Epidermal melanocyte (primary cell): ENCODE measurements at regions not wholly inside any gene's neighbourhood (a gene's known extent, or its start where the extent isn't known, plus 50 kb on each side); places are given as distances from the start of the nearest gene placed in this dataset.

Experiments
- DNase-seq: peaks from one replicate; pipeline ENCODE4 v3.0.0; 2011; ENCODE audit warnings: low spot score; ENCODE audit not compliant: insufficient read length

- DNase-seq = no peak
Observed at GRCh38 chr13:99717959-99718674, 216.8 kb downstream of the TM9SF2 start.

GRCh38 chr13:99709134-99709533 is 207.9 kb downstream of the TM9SF2 start:
- DNase-seq = no peak

- no peak for DNase-seq
Observed at GRCh38 chr13:99704390-99704789, 203.1 kb downstream of the TM9SF2 start.

DNA sequence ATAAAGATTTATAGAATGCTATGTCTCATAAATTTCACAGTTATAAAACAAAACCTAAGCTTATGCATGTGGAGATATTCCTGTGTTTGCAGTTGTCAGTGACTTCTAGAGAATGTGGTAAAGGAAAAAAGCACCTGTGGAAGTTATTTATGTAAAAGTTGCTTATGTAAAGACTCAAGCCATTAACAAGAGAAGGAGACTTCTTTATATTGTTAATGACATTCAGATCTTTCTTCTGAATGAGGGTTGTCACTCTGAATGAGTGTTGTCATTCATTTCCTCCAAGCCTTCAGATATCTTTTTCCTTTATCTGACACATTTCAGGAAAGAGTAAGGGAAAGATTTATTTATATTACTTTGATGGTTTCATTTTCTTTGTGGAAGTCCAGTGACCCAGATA is 202.6 kb downstream of the TM9SF2 start:
- DNase-seq = no peak

DNA sequence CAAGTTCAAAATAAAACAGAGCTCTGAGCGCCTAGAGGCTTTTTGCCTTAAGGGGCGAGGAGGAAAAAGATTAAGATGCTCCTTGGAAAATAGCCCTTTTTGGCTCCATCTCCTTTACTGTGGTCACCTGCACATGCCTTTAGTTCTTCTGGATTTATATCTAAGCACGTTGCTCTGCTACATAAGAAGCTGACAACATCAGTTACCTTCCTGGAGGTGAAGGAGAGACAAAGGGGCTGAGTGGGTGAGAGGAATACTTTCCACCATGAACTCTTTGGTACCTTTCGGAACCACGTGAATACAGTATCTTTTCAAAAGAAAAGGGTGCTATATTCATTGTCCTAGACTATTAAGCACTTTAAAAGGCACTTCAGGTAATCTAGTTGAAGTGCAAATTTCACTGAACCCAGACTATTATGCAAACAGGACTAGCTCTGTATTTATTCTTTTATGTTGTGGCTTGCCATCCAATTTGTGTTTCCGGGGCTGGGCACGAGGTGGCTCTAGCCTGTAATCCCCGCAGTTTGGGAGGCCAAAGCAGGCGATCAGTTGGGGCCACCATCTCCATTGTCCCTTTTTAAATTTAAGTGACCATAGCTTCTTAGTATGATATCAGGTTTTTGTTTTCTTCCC is 201.5 kb downstream of the TM9SF2 start:
- no peak for DNase-seq

- no peak for DNase-seq
Observed at GRCh38 chr13:99700468-99700867, 199.2 kb downstream of the TM9SF2 start.

DNA sequence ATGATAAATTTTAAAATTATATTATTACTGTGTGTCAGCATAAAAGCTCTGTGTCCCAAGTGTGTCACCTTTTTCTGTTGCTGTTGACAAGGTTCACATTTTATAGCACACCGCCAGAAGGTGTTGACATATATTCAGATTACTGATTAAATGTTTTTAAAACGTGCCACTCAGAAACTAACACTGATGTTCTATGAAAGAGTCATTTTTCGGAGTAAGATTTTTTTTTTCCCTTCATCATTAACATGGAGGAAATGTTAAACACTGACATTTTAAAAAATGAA is 197.5 kb downstream of the TM9SF2 start:
- DNase-seq = no peak

DNA sequence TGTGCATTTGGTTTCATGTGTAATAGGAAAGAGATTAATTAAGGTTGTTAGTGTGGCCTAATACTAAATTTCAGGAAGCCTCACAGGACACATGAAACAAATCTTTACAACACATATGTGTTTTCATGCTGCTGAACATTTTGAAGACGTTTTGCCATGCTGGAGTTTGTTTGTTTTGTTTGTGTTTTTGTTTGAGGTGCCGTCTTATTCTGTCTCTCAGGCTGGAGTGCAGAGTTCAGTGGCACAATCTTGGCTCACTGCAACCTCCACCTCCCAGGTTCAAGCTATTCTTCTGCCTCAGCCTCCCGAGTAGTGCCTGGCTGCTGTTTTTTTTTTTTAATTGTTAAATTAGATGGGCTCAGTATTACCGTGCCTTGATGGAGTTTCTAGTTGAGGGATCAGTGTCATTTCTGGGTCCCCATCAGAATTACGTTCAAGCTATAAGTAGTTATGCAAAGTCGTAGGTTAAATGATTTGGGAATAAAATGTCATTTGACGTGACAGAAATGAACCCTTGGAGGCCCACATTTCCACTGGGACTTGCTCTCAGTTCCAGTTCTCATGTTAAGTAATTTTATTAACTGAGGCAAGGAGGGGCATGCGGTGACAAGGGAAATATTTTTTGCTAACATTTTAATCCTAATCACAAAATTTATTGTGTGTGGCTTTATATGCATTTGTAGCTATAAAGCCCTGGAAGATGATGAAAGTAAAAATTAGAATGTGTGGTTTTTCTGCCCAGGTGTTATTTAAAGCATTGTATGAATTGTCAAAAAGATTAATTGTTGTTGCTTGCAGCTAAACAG is 196.9 kb downstream of the TM9SF2 start:
- no peak for DNase-seq

DNA sequence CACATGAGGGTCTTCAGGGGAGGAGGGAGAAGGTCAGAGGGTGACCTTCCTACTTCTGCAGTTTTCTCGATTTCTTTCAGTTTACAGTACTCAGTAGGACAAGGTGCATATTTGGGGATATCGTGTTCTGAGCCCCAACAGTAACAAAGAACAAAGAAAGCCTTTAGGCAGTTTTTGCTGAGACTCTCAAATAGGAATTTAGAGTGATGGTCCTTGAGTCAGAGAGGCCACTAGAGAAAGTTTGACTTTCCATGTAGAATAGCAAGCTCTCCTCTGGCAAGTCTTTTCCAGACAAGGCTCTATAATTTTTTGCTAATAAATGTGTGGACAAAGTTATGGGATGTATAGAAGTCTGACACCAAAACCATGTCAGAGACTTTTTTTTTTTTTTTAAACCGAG is 194.6 kb downstream of the TM9SF2 start:
- DNase-seq = no peak

- DNase-seq = no peak
Observed at GRCh38 chr13:99693852-99694611, 192.8 kb downstream of the TM9SF2 start.

DNA sequence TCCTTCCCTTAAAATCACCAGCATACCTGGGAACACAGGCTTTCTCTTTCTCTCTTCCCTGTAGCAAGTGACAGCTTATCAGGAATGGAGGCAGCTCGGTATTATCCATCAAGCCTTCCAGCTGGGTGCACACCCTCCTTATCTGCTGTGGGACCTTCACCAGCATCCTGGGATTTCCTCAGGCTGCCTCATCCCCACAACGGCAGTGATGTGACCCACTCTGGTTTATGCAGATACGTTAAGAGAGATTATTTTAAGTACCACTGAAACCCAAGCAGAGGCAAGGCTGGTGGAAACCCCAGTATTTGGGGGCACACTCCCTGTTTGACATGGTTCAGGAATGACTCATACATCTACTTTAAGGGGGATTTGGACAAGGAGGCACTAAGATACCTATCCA is 192.1 kb downstream of the TM9SF2 start:
- DNase-seq = no peak

- no peak for DNase-seq
Observed at GRCh38 chr13:99692854-99693253, 191.6 kb downstream of the TM9SF2 start.

GRCh38 chr13:99691552-99691951 is 190.3 kb downstream of the TM9SF2 start:
- no peak for DNase-seq

GRCh38 chr13:99690426-99691174 is 189.3 kb downstream of the TM9SF2 start:
- DNase-seq = no peak

DNA sequence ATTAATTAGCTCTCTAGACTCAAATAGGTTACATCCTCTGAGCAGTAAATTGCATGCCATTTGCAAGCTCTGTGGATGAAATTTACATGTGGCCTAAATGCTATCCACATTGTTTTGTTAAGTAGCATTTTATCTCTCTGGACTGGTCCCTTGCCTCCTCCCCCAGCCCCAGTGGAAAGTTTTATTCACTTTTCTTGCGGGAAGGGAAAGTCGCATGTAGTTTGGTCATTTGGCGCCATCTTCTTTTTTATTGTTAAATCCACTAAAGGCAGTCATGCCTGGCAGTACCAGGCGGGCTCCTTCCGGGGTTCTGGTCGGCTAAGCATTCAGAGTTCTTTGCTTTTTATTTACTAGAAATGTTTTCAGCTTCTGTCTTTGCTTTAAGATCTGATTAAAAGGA is 188.7 kb downstream of the TM9SF2 start:
- no peak for DNase-seq

GRCh38 chr13:99688776-99689175 is 187.5 kb downstream of the TM9SF2 start:
- no peak for DNase-seq

GRCh38 chr13:99687723-99688397 is 186.6 kb downstream of the TM9SF2 start:
- no peak for DNase-seq

DNA sequence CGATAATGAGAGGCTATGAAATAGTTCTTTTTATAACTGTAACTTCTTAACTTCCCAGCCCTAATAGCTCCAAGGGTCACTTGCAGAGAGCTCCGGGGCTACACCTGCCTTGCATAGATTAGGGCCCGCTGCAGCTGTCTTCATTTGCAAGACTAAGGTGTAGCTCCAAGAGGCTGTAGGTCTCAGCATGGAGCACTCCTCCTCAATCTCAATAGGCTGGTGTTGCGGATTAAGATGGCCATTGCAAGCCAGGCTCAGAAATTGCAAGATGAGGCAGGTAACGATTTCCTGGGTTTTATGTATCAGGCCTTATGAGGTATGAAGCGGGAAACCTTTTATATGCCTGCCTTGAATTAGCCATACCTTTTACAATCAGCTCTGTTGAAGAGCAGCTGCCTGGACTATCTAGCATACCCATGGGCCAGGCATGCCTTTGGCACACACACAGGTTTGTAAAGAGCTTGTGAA is 185.7 kb downstream of the TM9SF2 start:
- DNase-seq = no peak

DNA sequence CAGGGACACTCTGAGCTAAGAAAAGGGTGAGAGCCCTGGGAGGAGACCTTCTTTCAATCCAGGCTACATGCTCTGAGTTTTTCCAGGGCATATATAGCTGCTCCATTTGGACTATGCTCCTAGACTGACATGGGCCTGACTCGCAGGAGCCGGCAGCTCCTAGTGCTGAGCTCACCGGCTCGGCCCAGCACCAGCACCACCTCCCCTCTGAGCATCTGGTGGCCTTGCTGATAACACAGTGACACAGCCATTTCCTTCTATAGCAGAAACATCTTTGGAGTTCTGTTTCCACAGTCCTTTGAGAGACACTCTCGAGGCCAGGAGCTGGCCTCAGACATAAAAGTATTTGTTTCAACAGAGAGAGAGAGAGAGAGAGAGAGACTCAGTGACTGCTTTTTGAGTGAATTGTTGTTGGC is 184.9 kb downstream of the TM9SF2 start:
- no peak for DNase-seq

DNA sequence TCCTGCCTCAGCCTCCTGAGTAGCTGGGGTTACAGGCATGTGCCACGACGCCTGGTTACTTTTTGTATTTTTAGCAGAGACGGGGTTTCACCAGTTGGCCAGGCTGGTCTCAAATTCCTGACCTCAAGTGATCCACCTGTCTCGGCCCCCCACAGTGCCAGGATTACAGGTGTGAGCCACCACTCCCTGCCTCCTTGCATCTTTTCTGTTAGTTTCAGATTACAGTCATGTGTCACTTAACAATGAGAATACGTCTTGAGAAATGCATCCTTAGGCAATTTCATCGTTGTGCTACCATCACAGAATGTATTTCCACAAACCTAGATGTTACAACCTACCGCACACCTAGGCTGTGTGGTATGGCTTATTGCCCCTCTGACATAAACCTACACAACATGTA is 180.4 kb downstream of the TM9SF2 start:
- DNase-seq = no peak
